Spleen (tissue), 11 donors: ENCODE measurements at regions not wholly inside any gene's neighbourhood (a gene's known extent, or its start where the extent isn't known, plus 50 kb on each side); places are given as distances from the start of the nearest gene placed in this dataset.

ENCODE experiments used
- DNase-seq: peaks from one replicate; pipeline ENCODE4 v3.0.0-alpha.2; 2020
- H3K27ac ChIP-seq, 8 donors: fragments of 200-600 bp; sonication (generic) in 7 of 8; 1 replicate in 4 of 8; 2 replicates in 4 of 8; pipeline versions ENCODE4 v1.5.0 to v1.8.0; 2016 to 2021; ENCODE audit warnings: inconsistent platforms in 4 of 8, mild to moderate bottlenecking in 4 of 8, moderate library complexity in 1 of 8
- H3K27me3 ChIP-seq, 7 donors: fragments of 200-600 bp; sonication (generic) in 6 of 7; replicated peaks in 1 of 7; 1 replicate in 4 of 7; 2 replicates in 3 of 7; pipeline versions ENCODE4 v1.5.0 to v1.8.0; 2016 to 2021; ENCODE audit warnings: inconsistent platforms in 3 of 7, mild to moderate bottlenecking in 1 of 7
- H3K36me3 ChIP-seq, 6 donors: fragments of 200-600 bp; sonication (generic) in 5 of 6; 1 replicate in 4 of 6; 2 replicates in 2 of 6; pipeline versions ENCODE4 v1.5.0 to v1.8.0; 2016 to 2021; ENCODE audit warnings: inconsistent platforms in 2 of 6
- H3K4me1 ChIP-seq, 6 donors: fragments of 200-600 bp; sonication (generic) in 5 of 6; 1 replicate in 3 of 6; 2 replicates in 3 of 6; pipeline versions ENCODE4 v1.5.0 to v1.8.0; 2016 to 2021; ENCODE audit warnings: inconsistent platforms in 3 of 6
- H3K4me3 ChIP-seq, 8 donors: fragments of 200-600 bp; sonication (generic) in 7 of 8; 1 replicate in 4 of 8; 2 replicates in 4 of 8; pipeline versions ENCODE4 v1.5.0 to v1.8.0; 2016 to 2021; ENCODE audit warnings: inconsistent platforms in 4 of 8, mild to moderate bottlenecking in 4 of 8, moderate library complexity in 2 of 8
- H3K9me3 ChIP-seq, 8 donors: fragments of 200-600 bp; sonication (generic) in 7 of 8; 1 replicate in 4 of 8; 2 replicates in 4 of 8; pipeline versions ENCODE4 v1.5.0 to v1.8.0; 2016 to 2021; ENCODE audit warnings: inconsistent platforms in 4 of 8
- POLR2A ChIP-seq, 3 donors: fragments of 450-650 bp; IDR thresholded peaks; one replicate each; pipeline ENCODE4 v1.5.1; 2017; ENCODE audit warnings: antibody characterized with exemption in 3 of 3, mild to moderate bottlenecking in 1 of 3
- POLR2AphosphoS5 ChIP-seq, 3 donors: sonication (generic); formaldehyde crosslinking; IDR thresholded peaks; one replicate each; pipeline ENCODE4 v1.5.1; 2017; ENCODE audit warnings: antibody characterized with exemption in 3 of 3
- WGBS, 5 donors: extraction: QIAGEN DNeasy Blood & Tissue Kit in 3 of 5; methylation state at CpG; one replicate each; pipeline versions ENCODE4 v1.1.5 to v1.1.7; 2013 to 2018; 5-methylcytosine and 5-hydroxymethylcytosine counted together
- intact Hi-C: fragments of 100-400 bp; cut with DNase I; formaldehyde crosslinking; loops from one replicate; pipeline ENCODE4 v1.15.0; 2023; ENCODE audit warnings: low total_unique reads
- TF ChIP-seq, protein P1 (sequence below), 11 experiments: fragments of 200-600 bp in 7 of 11; fragments of 450-650 bp in 4 of 11; sonication (generic) in 4 of 11; IDR thresholded peaks in 8 of 11; conservative IDR thresholded peaks in 3 of 11; 1 replicate in 7 of 11; 2 replicates in 4 of 11; pipeline versions ENCODE4 v1.4.0 to v1.8.0; 2016 to 2021; ENCODE audit warnings: antibody characterized with exemption in 11 of 11, inconsistent platforms in 4 of 11, mild to moderate bottlenecking in 1 of 11
- donor health status: healthy with polysubstance abuse.
- donor health status: DM: no; HTN: no; CAD: no; lungs with moderate emphysema.
- donor health status: DM: no; HTN: no; CAD: no.
- donor health status: Bipolar disorder and iron deficiency.
- donor health status: healthy.
- donor health status: DM: no; HTN: no; CAD: no.
- donor health status: DM: yes; HTN: yes; CAD: no.

DNA sequence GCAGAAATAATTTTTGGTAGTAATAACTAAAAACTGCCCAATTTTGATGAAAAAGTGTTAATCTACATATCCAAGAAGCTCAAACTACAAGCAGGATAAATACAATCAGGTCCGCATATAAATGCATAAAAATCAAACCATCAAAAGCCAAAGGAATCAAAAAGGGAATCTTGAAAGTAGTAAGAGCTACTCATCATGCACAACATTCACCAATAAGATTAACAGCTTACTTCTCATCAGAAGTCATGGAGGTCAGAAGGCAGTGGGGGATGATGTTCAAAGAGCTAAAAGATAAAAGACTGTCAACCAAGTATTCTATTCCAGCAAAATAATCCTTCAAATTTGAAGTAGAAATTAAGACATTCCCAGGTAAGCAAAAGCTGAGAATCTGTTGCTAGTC is 76.4 kb downstream of the CRPPA start:
- WGBS, 5 donors, result 0 to 60% (median 53%) methylated on average over 1 of the region's 1 CpG
- Histone ChIP-seq H3K4me1 (no peaks in the 10 kb centered on the region), H3K4me3 (no peak overlapping the region), H3K36me3 (no peaks in the 10 kb centered on the region), H3K9me3 (peaks cover 0 to 38% (median 19%) of the 10 kb centered on the region in 8 donors), H3K27ac (no peak overlapping the region), H3K27me3 (no peaks in the 10 kb centered on the region)
- DNase-seq, result no peak
- TF ChIP-seq, protein P1, sequence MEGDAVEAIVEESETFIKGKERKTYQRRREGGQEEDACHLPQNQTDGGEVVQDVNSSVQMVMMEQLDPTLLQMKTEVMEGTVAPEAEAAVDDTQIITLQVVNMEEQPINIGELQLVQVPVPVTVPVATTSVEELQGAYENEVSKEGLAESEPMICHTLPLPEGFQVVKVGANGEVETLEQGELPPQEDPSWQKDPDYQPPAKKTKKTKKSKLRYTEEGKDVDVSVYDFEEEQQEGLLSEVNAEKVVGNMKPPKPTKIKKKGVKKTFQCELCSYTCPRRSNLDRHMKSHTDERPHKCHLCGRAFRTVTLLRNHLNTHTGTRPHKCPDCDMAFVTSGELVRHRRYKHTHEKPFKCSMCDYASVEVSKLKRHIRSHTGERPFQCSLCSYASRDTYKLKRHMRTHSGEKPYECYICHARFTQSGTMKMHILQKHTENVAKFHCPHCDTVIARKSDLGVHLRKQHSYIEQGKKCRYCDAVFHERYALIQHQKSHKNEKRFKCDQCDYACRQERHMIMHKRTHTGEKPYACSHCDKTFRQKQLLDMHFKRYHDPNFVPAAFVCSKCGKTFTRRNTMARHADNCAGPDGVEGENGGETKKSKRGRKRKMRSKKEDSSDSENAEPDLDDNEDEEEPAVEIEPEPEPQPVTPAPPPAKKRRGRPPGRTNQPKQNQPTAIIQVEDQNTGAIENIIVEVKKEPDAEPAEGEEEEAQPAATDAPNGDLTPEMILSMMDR (IDR thresholded peaks at IDR 0.05 in 8 of 11, conservative IDR thresholded peaks at IDR 0.05 in 3 of 11), result no peak
- intact Hi-C loops, result no loop called here

DNA sequence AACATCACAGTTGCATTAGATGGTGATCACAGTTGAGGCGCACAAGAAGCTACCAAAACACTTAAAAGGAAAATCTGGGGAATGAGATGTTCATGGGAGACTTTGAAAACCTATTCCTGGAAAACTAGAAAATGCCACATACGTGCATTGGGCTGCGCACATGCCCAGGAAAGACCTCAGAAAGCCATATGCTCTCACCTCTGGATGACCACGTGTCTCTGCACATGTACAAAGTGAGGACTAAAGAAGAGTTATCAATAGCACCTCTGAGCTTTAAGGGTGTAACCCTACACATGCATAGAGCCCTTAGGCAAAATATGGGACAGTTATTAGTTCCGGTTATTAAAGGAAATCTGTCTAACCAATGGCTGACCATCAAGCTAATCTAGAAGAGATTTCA is 77.7 kb downstream of the CRPPA start:
- H3K4me3 ChIP-seq, result no peak overlapping the region
- H3K4me1 ChIP-seq, result no peaks in the 10 kb centered on the region
- intact Hi-C loops, result no loop called here
- 87 to 94% (median 91%) methylated on average over 5 of the region's 5 CpGs for WGBS, 5 donors
- no peaks in the 10 kb centered on the region for H3K27me3 ChIP-seq
- H3K36me3 ChIP-seq, result no peaks in the 10 kb centered on the region
- no peak for DNase-seq
- H3K9me3 ChIP-seq, result peaks cover 0 to 41% (median 16%) of the 10 kb centered on the region in 8 donors
- H3K27ac ChIP-seq, result no peak overlapping the region
- TF ChIP-seq POLR2AphosphoS5 (IDR thresholded peaks at IDR 0.05), result no peak
- TF ChIP-seq, protein P1 (IDR thresholded peaks at IDR 0.05 in 8 of 11, conservative IDR thresholded peaks at IDR 0.05 in 3 of 11), result no peak
- no peak for TF ChIP-seq POLR2A (IDR thresholded peaks at IDR 0.05)

DNA sequence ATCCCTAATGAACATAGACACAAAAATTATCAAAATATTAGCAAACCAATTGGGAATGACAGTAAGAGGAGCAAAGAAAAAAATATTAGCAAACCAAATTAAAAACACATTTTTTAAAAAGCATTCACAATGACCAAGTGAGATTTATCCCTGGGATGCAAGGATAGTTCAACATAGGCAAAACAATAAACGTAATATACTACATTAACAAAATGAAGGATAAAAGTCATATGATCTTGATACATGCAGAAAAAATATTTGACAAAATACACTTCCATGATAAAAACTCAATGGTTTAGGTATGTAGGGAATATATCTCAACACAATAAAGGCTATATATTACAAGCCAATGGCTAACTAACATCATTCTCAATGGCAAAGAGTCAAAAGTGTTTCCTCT is 83.3 kb downstream of the CRPPA start:
- Histone ChIP-seq H3K9me3 (peaks cover 0 to 56% (median 27%) of the 10 kb centered on the region in 8 donors), H3K36me3 (no peaks in the 10 kb centered on the region), H3K4me1 (no peaks in the 10 kb centered on the region), H3K27ac (no peak overlapping the region), H3K27me3 (no peaks in the 10 kb centered on the region), H3K4me3 (no peak overlapping the region)
- intact Hi-C loops, result no loop called here
- TF ChIP-seq POLR2AphosphoS5 (IDR thresholded peaks at IDR 0.05) (no peak), POLR2A (IDR thresholded peaks at IDR 0.05) (no peak)
- TF ChIP-seq, protein P1 (IDR thresholded peaks at IDR 0.05 in 8 of 11, conservative IDR thresholded peaks at IDR 0.05 in 3 of 11), result no peak
- no peak for DNase-seq
- 93 to 98% (median 95%) methylated on average over 1 of the region's 1 CpG for WGBS, 5 donors

DNA sequence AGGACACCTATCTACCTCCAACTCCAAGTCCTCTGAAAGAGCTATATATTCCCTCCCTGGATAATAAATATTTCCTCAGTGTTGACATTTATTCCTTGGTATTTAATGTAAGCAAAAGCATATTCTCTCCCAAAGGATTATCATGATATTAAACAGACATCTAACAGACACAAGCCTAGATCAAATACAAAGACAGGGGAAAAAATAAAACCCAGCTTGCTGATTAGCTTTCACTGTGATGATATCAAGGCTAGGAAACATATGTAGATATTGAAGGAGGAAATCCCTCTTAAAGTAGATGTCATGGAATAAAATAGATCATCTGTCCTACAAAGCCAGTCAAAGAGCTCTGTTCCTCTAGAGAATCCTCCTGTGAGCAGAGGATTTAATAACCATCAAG is 95.2 kb downstream of the CRPPA start:
- no peak for DNase-seq
- intact Hi-C loops, result no loop called here
- no peaks in the 10 kb centered on the region for H3K4me1 ChIP-seq
- peaks cover 0 to 7% (median 0%) of the 10 kb centered on the region in 8 donors for H3K9me3 ChIP-seq
- H3K4me3 ChIP-seq, result no peak overlapping the region
- no peaks in the 10 kb centered on the region for H3K27me3 ChIP-seq
- H3K27ac ChIP-seq, result no peak overlapping the region
- TF ChIP-seq, protein P1 (IDR thresholded peaks at IDR 0.05 in 8 of 11, conservative IDR thresholded peaks at IDR 0.05 in 3 of 11), result no peak
- TF ChIP-seq POLR2A (IDR thresholded peaks at IDR 0.05), result no peak
- no peak for TF ChIP-seq POLR2AphosphoS5 (IDR thresholded peaks at IDR 0.05)
- no peaks in the 10 kb centered on the region for H3K36me3 ChIP-seq
